PC-9 (cell line): ENCODE measurements at regions not wholly inside any gene's neighbourhood (a gene's known extent, or its start where the extent isn't known, plus 50 kb on each side); places are given as distances from the start of the nearest gene placed in this dataset.

ENCODE experiments used
- CTCF ChIP-seq: fragments of 200-600 bp; sonication (generic); conservative IDR thresholded peaks from 2 replicates; pipeline ENCODE4 v1.6.1; 2017; ENCODE audit warnings: mixed run types, antibody characterized with exemption, mild to moderate bottlenecking, moderate library complexity
- EZH2 ChIP-seq: fragments of 200-600 bp; sonication (generic); IDR thresholded peaks from 2 replicates; pipeline ENCODE4 v1.8.0; 2017; ENCODE audit warnings: antibody characterized with exemption, low read depth

GRCh38 chr21:35971824-35972223 is 88.5 kb downstream of the SETD4 start:
- TF ChIP-seq CTCF, result no peak
- no peak for TF ChIP-seq EZH2
